DND-41 (cell line): ENCODE measurements at regions not wholly inside any gene's neighbourhood (a gene's known extent, or its start where the extent isn't known, plus 50 kb on each side); places are given as distances from the start of the nearest gene placed in this dataset.

Experiments
- ATAC-seq: fragments of 200-7000 bp; cut with Tn5 transposase; 3 replicates; pipeline ENCODE4 v1.9.1; 2021; ENCODE audit warnings: low read depth; ENCODE audit not compliant: insufficient read depth
- DNase-seq: peaks from one replicate; pipeline ENCODE4 v3.0.0-alpha.2; 2020
- H2AFZ ChIP-seq: 2 replicates; pipeline ENCODE4 v1.6.0; 2012; ENCODE audit warnings: low read depth, low read length
- H3K27ac ChIP-seq: 2 replicates; pipeline ENCODE4 v1.5.1; 2012; ENCODE audit warnings: low read length, inconsistent platforms
- H3K27me3 ChIP-seq: fragments of 200-600 bp; sonication (generic); 2 replicates; pipeline ENCODE4 v1.6.0; 2012; ENCODE audit warnings: low read length, mild to moderate bottlenecking, inconsistent platforms; ENCODE audit not compliant: insufficient read depth, poor library complexity
- H3K36me3 ChIP-seq: 2 replicates; pipeline ENCODE4 v1.5.1; 2012; ENCODE audit warnings: low read length, inconsistent platforms; ENCODE audit not compliant: insufficient read depth
- H3K4me1 ChIP-seq: 2 replicates; pipeline ENCODE4 v1.5.1; 2012; ENCODE audit warnings: mild to moderate bottlenecking, low read length; ENCODE audit not compliant: insufficient read depth
- H3K4me2 ChIP-seq: 2 replicates; pipeline ENCODE4 v1.6.0; 2012; ENCODE audit warnings: mild to moderate bottlenecking, moderate library complexity, low read length, inconsistent platforms; ENCODE audit not compliant: insufficient read depth
- H3K4me3 ChIP-seq, 2 experiments: fragments of 200-600 bp in 1 of 2; shearing (Covaris generic) in 1 of 2; 2 replicates each; pipeline ENCODE4 v1.5.1; 2012 to 2016; ENCODE audit warnings: inconsistent platforms in 2 of 2, low read length in 2 of 2, mild to moderate bottlenecking in 2 of 2, low read depth in 1 of 2, moderate library complexity in 1 of 2
- H3K79me2 ChIP-seq: 2 replicates; pipeline ENCODE4 v1.6.0; 2012; ENCODE audit warnings: low read length, inconsistent platforms; ENCODE audit not compliant: insufficient read depth
- H3K9ac ChIP-seq: 2 replicates; pipeline ENCODE4 v1.6.0; 2012; ENCODE audit warnings: low read depth, mild to moderate bottlenecking, inconsistent platforms, low read length, moderate library complexity
- H3K9me3 ChIP-seq: 2 replicates; pipeline ENCODE4 v1.5.1; 2012; ENCODE audit warnings: low read length, moderate library complexity, mild to moderate bottlenecking, inconsistent platforms; ENCODE audit not compliant: insufficient read depth, severe bottlenecking
- H4K20me1 ChIP-seq: 2 replicates; pipeline ENCODE4 v1.6.0; 2012; ENCODE audit warnings: low read length; ENCODE audit not compliant: insufficient read depth
- EZH2 ChIP-seq: IDR thresholded peaks from 3 replicates; pipeline ENCODE4 v1.6.1; 2012; ENCODE audit warnings: borderline replicate concordance, low read depth, mild to moderate bottlenecking, moderate library complexity, low read length, inconsistent platforms; ENCODE audit not compliant: severe bottlenecking
- TF ChIP-seq, protein P1 (sequence below): IDR thresholded peaks from 2 replicates; pipeline ENCODE4 v1.5.1; 2012; ENCODE audit warnings: borderline replicate concordance, low read length, moderate library complexity, mild to moderate bottlenecking; ENCODE audit not compliant: poor library complexity, severe bottlenecking; ENCODE audit errors: extremely low read depth

- Histone ChIP-seq H3K79me2 (no peaks in the 10 kb centered on the region), H4K20me1 (no peaks in the 10 kb centered on the region), H3K4me3 (no peak overlapping the region), H3K4me1 (no peaks in the 10 kb centered on the region), H3K9me3 (peaks cover 2% of the 10 kb centered on the region), H3K9ac (no peak overlapping the region), H3K4me2 (no peak overlapping the region), H3K27ac (no peak overlapping the region), H3K36me3 (no peaks in the 10 kb centered on the region), H3K27me3 (no peaks in the 10 kb centered on the region), H2AFZ (no peak overlapping the region)
- DNase-seq (no peak), ATAC-seq (no peak)
- TF ChIP-seq, protein P1, sequence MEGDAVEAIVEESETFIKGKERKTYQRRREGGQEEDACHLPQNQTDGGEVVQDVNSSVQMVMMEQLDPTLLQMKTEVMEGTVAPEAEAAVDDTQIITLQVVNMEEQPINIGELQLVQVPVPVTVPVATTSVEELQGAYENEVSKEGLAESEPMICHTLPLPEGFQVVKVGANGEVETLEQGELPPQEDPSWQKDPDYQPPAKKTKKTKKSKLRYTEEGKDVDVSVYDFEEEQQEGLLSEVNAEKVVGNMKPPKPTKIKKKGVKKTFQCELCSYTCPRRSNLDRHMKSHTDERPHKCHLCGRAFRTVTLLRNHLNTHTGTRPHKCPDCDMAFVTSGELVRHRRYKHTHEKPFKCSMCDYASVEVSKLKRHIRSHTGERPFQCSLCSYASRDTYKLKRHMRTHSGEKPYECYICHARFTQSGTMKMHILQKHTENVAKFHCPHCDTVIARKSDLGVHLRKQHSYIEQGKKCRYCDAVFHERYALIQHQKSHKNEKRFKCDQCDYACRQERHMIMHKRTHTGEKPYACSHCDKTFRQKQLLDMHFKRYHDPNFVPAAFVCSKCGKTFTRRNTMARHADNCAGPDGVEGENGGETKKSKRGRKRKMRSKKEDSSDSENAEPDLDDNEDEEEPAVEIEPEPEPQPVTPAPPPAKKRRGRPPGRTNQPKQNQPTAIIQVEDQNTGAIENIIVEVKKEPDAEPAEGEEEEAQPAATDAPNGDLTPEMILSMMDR: no peak
- no peak for TF ChIP-seq EZH2
Observed at GRCh38 chr20:40056171-40056570, 632.9 kb downstream of the MAFB start.

DNA sequence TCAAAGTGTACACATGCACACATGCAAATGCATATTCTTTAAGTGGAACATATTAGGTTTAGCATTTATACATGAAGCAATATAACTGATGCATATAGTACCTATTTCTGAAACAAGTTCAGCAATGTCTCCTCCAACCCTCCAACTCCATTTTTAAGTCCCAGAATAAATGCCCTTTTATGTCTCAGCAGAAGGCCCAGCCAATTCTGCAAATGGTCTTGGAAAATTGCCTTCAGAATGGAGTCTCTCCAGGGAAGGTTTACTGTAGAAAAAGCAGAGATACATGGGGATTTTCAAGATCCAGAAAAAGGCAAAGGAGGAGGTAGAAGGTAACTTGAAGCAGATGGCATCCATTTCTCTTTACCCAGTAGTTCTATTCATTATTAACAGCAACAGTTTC is 633.3 kb downstream of the MAFB start:
- TF ChIP-seq EZH2: no peak
- TF ChIP-seq, protein P1: no peak
- Histone ChIP-seq H2AFZ (no peak overlapping the region), H3K9ac (no peak overlapping the region), H3K27me3 (no peaks in the 10 kb centered on the region), H3K4me3 (no peak overlapping the region), H3K9me3 (no peaks in the 10 kb centered on the region), H3K27ac (no peak overlapping the region), H3K36me3 (no peaks in the 10 kb centered on the region), H3K4me1 (no peaks in the 10 kb centered on the region), H3K79me2 (no peaks in the 10 kb centered on the region), H4K20me1 (no peaks in the 10 kb centered on the region), H3K4me2 (no peak overlapping the region)
- DNase-seq (no peak), ATAC-seq (no peak)

GRCh38 chr20:40054311-40054710 is 634.7 kb downstream of the MAFB start:
- Histone ChIP-seq H4K20me1 (no peaks in the 10 kb centered on the region), H3K4me2 (no peak overlapping the region), H2AFZ (no peak overlapping the region), H3K9me3 (no peaks in the 10 kb centered on the region), H3K9ac (no peak overlapping the region), H3K27ac (no peak overlapping the region), H3K27me3 (no peaks in the 10 kb centered on the region), H3K4me1 (no peaks in the 10 kb centered on the region), H3K79me2 (no peaks in the 10 kb centered on the region), H3K36me3 (no peaks in the 10 kb centered on the region), H3K4me3 (no peak overlapping the region)
- no peak for DNase-seq
- no peak for ATAC-seq
- TF ChIP-seq, protein P1: no peak
- TF ChIP-seq EZH2: no peak

DNA sequence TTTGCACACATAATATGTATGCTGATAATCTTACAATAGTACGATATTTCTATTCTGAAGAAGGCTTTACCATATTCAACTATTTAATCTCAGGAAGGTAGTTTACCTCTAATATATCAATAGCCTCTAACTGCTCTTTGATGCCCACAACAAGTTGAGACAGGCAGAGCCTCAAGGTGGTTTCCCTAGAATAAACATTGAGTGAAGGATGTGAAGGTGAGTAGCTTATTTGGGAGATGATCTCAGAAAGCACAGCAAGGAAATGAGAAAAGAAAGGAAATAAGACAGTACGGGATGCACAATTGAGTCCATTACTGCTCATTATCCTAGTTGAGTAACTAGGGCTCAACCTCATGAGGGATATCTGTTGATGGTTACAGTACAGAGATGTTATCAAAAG is 638.4 kb downstream of the MAFB start:
- DNase-seq: no peak
- Histone ChIP-seq H3K27ac (no peak overlapping the region), H3K79me2 (no peaks in the 10 kb centered on the region), H3K9ac (no peak overlapping the region), H4K20me1 (no peaks in the 10 kb centered on the region), H3K4me2 (no peak overlapping the region), H3K27me3 (no peaks in the 10 kb centered on the region), H3K9me3 (no peaks in the 10 kb centered on the region), H2AFZ (no peak overlapping the region), H3K4me3 (no peak overlapping the region), H3K36me3 (no peaks in the 10 kb centered on the region), H3K4me1 (no peaks in the 10 kb centered on the region)
- TF ChIP-seq EZH2: no peak
- TF ChIP-seq, protein P1: no peak
- no peak for ATAC-seq
